GM23338 (cell line): ENCODE measurements at regions not wholly inside any gene's neighbourhood (a gene's known extent, or its start where the extent isn't known, plus 50 kb on each side); places are given as distances from the start of the nearest gene placed in this dataset.

ENCODE experiments used
- EZH2 ChIP-seq: fragments of 200-600 bp; sonication (generic); IDR thresholded peaks from one replicate; pipeline ENCODE4 v1.8.0; 2017; ENCODE audit warnings: antibody characterized with exemption, mild to moderate bottlenecking, low read depth; ENCODE audit not compliant: unreplicated experiment
- POLR2AphosphoS5 ChIP-seq: IDR thresholded peaks from 2 replicates; pipeline ENCODE4 v1.6.1; 2016; ENCODE audit warnings: antibody characterized with exemption, low read depth
- TF ChIP-seq, protein P1 (sequence below), 2 experiments: fragments of 200-600 bp in 1 of 2; sonication (generic) in 1 of 2; conservative IDR thresholded peaks; 2 replicates each; pipeline versions ENCODE4 v1.5.1 to v1.6.1; 2016 to 2017; ENCODE audit warnings: antibody characterized with exemption in 2 of 2, low read depth in 2 of 2, mild to moderate bottlenecking in 2 of 2, moderate library complexity in 1 of 2
- TF ChIP-seq, protein P2 (sequence below): IDR thresholded peaks from one replicate; pipeline ENCODE4 v1.6.1; 2018; ENCODE audit warnings: antibody characterized with exemption; ENCODE audit not compliant: unreplicated experiment

DNA sequence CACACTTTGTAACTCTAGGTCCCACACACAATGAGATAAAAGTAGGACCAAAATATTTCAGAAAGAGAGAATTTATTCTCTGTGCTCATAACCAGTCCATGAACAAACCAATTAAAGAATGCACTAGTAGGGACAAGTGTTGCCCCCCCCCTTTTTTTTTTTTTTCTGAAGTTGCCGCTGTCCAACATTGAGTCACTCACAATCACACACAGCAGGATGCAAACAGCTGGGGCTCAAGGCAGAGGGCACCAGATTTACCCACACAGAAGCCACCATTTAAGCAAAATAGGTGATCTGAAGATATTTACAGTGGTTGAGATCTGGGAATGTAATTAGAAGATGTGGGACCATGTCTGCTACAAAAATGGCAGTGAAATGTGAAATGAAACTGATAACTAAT, 850.9 kb upstream of the SLIT2 start:
- TF ChIP-seq, protein P1, sequence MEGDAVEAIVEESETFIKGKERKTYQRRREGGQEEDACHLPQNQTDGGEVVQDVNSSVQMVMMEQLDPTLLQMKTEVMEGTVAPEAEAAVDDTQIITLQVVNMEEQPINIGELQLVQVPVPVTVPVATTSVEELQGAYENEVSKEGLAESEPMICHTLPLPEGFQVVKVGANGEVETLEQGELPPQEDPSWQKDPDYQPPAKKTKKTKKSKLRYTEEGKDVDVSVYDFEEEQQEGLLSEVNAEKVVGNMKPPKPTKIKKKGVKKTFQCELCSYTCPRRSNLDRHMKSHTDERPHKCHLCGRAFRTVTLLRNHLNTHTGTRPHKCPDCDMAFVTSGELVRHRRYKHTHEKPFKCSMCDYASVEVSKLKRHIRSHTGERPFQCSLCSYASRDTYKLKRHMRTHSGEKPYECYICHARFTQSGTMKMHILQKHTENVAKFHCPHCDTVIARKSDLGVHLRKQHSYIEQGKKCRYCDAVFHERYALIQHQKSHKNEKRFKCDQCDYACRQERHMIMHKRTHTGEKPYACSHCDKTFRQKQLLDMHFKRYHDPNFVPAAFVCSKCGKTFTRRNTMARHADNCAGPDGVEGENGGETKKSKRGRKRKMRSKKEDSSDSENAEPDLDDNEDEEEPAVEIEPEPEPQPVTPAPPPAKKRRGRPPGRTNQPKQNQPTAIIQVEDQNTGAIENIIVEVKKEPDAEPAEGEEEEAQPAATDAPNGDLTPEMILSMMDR (conservative IDR thresholded peaks at IDR 0.05; ENCODE audit: low read depth in 2 of 2): no peak
- TF ChIP-seq EZH2 (no peak), POLR2AphosphoS5 (no peak)
- TF ChIP-seq, protein P2, sequence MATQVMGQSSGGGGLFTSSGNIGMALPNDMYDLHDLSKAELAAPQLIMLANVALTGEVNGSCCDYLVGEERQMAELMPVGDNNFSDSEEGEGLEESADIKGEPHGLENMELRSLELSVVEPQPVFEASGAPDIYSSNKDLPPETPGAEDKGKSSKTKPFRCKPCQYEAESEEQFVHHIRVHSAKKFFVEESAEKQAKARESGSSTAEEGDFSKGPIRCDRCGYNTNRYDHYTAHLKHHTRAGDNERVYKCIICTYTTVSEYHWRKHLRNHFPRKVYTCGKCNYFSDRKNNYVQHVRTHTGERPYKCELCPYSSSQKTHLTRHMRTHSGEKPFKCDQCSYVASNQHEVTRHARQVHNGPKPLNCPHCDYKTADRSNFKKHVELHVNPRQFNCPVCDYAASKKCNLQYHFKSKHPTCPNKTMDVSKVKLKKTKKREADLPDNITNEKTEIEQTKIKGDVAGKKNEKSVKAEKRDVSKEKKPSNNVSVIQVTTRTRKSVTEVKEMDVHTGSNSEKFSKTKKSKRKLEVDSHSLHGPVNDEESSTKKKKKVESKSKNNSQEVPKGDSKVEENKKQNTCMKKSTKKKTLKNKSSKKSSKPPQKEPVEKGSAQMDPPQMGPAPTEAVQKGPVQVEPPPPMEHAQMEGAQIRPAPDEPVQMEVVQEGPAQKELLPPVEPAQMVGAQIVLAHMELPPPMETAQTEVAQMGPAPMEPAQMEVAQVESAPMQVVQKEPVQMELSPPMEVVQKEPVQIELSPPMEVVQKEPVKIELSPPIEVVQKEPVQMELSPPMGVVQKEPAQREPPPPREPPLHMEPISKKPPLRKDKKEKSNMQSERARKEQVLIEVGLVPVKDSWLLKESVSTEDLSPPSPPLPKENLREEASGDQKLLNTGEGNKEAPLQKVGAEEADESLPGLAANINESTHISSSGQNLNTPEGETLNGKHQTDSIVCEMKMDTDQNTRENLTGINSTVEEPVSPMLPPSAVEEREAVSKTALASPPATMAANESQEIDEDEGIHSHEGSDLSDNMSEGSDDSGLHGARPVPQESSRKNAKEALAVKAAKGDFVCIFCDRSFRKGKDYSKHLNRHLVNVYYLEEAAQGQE: no peak
